ENCODE measurements at regions not wholly inside any gene's neighbourhood (a gene's known extent, or its start where the extent isn't known, plus 50 kb on each side); places are given as distances from the start of the nearest gene placed in this dataset.

DNA sequence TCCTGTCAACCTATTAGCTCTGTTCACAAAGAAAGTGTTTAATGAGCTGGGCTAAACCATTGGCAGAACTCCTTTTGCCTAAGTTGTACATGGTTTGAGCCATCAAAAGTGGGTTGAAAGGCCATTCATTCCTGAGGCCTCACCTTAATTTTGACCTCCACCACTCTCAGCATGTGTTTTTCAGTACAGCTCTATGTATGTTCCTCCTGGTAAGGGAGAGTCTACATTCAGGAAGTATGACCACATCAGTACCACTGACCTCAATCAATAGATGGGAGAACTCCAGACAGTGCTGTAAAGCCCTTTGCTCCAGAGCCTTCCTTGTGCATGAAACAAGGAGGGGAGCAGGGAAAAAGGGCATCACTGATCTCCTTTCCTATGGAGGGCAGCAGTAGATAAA is 87.8 kb upstream of the CARD18 start:
- DNase-seq = no peak

GRCh38 chr11:105226766-105227165 is 87.2 kb upstream of the CARD18 start:
- no peak for DNase-seq

- DNase-seq = no peak
Observed at GRCh38 chr11:105226091-105226490, 86.5 kb upstream of the CARD18 start.

- peak; percentile 23 for DNase-seq
Observed at GRCh38 chr11:105224482-105225253, 85.1 kb upstream of the CARD18 start.

DNA sequence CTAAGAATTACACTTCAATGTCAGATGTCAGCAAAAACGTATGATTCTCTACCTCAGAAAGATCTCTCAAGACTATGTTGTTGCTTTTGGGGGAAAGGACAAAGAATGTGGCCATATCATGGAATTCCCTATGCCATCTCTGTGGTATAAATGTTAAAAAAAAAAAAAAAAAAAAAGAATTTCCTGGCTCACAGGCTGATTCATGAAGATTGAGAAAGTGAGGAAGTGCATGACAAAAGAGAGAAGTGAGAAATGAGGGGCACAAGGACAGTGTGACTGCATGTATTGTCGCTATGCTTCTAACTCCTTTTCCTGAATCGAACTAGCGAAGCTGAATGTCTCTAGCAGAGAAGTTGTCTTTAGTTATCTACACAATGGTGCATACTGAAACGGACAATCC is 80.6 kb upstream of the CARD18 start:
- DNase-seq = no peak

DNA sequence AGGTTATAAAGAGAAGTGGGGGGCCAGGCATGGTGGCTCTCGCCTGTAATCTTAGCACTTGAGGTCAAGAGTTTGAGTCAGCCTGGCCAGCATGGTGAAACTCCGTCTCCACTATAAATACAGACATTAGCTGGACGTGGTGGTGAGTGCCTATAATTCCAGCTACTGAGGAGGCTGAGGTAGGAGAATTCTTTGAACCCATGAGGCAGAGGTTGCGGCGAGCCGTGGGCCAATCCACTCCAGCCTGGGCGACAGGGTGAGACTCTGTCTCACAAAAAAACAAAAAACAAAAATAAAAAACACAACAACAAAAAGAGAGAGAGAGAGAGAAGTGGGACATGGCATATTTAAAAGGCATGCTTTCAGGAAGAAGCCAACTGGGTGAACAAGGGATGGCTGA is 80.1 kb upstream of the CARD18 start:
- DNase-seq = no peak

- DNase-seq = no peak
Observed at GRCh38 chr11:105219269-105219668, 79.7 kb upstream of the CARD18 start.

- DNase-seq = no peak
Observed at GRCh38 chr11:105215528-105215927, 76.0 kb upstream of the CARD18 start.

DNA sequence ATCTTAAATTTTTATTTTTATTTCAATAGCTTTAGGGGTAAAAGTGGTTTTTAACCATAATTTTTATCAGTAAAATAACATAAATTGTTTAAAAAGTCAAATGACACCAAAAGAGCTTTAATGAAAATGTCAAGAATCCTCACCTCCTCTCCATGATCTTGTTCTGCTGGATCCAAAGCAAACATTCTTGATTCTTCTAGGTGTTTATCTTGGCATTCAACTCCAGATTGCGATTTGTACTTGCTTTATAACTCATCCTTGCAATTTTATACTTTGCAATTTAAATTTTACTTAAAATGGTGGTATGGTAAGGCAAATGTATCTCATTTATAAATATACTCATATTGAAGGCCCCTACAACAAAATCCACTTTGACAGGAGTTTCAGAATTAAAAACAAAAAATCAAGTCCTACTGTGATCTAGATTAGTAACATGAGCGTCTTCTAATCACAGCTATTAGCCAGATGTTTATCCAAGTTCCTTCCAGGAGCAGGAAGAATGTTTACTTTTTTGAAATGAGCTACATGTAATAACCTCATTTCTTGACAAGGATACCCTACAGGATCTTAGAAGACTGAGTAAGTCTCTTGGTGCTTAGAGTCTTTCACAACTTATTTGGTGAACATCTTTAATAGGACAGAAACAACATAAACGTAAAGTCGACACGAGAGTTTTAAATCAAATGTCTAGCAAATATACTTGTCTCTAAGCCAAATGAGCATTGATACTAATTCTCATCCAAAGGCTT is 72.4 kb upstream of the CARD18 start:
- DNase-seq = no peak

DNA sequence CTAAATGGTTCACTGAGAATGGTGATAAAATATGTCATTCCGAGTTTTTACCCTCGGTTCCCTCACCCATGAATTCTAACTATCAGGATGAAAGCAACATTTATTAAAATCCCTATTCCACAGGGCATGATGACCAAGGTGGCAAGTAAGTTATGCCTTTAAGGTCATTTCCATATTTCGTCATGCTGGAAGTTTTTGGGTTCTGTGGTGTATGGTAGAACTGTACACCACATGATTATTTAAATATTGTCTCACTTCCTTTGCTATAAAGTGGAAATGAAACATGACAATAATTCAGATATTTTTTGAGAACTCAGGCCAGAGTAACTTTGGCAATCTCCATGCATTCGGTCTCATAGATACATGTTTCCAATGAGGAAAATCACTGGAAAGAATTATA is 68.5 kb upstream of the CARD18 start:
- no peak for DNase-seq

DNA sequence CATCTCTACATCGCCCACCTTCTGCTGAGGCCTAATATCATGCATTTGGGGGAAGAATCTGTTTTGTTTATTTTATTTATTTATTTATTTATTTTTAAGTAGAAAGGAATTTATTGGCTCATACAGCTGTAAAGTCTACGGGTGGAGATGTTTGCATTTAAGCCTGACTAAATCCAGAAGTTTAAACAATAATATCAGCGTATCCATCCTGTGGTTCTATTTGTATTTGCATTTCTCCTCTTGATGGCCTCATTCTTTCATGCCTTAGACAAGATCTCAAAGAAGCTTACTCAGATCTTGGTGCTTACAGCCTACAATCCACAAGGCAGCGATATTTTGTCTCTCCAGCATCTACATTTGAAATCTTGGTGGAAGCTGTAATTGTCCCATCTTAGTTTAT is 67.1 kb upstream of the CARD18 start:
- no peak for DNase-seq

DNA sequence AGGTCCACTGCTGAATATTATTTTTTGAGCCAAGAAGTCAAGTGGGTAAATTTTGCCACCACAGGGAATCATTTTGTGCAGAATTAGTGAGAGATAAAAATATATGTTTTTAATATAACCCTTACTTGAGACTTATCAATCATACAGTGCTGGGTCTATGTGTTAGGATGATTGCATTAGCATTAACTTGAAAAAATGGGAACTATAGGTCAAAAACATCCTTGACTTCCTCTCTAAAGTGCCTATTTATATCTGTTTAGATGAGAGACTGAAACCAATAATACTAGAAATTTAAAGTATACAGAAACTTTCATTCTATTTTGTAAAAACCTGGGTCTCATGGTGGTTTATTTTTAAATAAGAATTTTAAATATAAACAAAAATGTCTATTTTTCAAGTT is 65.1 kb upstream of the CARD18 start:
- DNase-seq = no peak

GRCh38 chr11:105203569-105204240 is 64.1 kb upstream of the CARD18 start:
- no peak for DNase-seq

GRCh38 chr11:105202844-105203548 is 63.4 kb upstream of the CARD18 start:
- peak; percentile 7 for DNase-seq

- no peak for DNase-seq
Observed at GRCh38 chr11:105202422-105202821, 62.9 kb upstream of the CARD18 start.

DNA sequence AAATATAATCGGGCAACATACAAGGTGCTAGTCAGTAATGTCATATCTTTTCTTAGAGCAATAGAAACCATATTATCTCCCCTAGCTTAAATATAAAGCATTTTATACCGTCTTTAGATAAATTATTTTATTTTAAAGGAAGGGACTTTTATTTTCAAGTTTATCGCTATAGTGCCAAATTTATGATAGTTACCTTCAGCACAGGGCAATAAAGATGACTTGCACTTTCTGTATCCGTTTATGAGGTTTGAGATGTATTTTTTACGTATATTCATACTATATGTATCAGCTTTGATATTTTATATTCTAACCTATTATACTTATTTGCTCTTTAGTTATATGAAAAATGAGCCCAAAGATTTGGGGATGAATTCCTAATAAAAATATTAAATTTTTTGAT is 61.6 kb upstream of the CARD18 start:
- DNase-seq = no peak

- no peak for DNase-seq
Observed at GRCh38 chr11:105197071-105197815, 57.7 kb upstream of the CARD18 start.

DNA sequence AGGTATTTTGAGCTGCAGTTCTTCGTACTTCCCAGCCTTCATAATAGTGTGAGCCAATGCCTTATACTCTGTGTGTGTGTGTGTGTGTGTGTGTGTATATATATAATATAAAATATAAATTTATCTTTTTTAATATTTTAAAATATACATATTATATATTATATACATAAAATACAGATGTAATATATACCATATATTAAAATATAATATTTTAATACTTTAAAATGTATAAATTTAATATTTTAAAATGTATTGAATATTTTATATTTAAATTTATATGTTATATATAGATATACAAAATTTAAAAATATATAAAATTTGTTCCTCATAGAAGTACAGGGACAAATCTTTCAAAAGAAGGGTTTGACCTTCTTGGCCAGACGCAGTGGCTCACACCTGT is 53.7 kb upstream of the CARD18 start:
- no peak for DNase-seq

DNA sequence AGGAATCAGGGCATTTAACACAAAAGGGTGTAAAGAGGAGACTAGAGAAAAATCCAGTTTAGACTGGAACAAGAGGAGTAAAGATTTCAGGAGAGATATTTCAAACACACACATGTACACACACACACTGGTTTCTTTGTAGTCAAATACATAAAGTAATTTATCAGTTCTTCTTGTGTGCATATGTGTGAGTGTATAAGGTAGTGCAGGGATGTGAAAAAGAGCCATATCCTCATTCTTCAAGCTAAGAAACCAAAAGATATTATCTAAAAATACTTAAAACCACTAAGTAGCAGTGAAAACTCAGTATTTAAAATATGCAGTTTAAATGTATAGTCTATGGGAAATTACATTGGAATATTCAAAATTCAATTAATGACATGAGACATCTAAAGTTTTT is 52.5 kb upstream of the CARD18 start:
- DNase-seq = no peak

GRCh38 chr11:105189581-105189980 is 50.0 kb upstream of the CARD18 start:
- DNase-seq = no peak

Data from RPMI8226 (cell line).